Prostate gland (tissue), 2 donors: ENCODE measurements at regions not wholly inside any gene's neighbourhood (a gene's known extent, or its start where the extent isn't known, plus 50 kb on each side); places are given as distances from the start of the nearest gene placed in this dataset.

ENCODE experiments used
- DNase-seq: peaks from one replicate; pipeline ENCODE4 v3.0.0-alpha.2; 2019; ENCODE audit warnings: low spot score
- H3K27ac ChIP-seq, 2 donors: fragments of 200-600 bp; sonication (generic); 2 replicates each; pipeline ENCODE4 v1.5.1; 2017 to 2019
- H3K27me3 ChIP-seq: fragments of 200-600 bp; sonication (generic); replicated peaks from 2 replicates; pipeline ENCODE4 v1.5.1; 2019; ENCODE audit not compliant: insufficient read depth
- H3K36me3 ChIP-seq, 2 donors: fragments of 200-600 bp; sonication (generic); 1 replicate in 1 of 2; 2 replicates in 1 of 2; pipeline versions ENCODE4 v1.5.1 to v1.8.1; 2017 to 2019
- H3K4me1 ChIP-seq: fragments of 200-600 bp; sonication (generic); replicated peaks from 2 replicates; pipeline ENCODE4 v1.5.1; 2019
- H3K4me3 ChIP-seq, 2 donors: fragments of 200-600 bp; sonication (generic); 2 replicates each; pipeline ENCODE4 v1.5.1; 2017 to 2019
- H3K9me3 ChIP-seq: fragments of 200-600 bp; sonication (generic); 2 replicates; pipeline ENCODE4 v1.5.1; 2017
- CTCF ChIP-seq, 4 experiments: fragments of 200-600 bp in 2 of 4; fragments of 450-650 bp in 2 of 4; sonication (generic) in 2 of 4; IDR thresholded peaks; 1 replicate in 3 of 4; 2 replicates in 1 of 4; pipeline ENCODE4 v1.5.1; 2016 to 2019; ENCODE audit warnings: antibody characterized with exemption in 4 of 4, mild to moderate bottlenecking in 2 of 4, moderate library complexity in 2 of 4
- POLR2A ChIP-seq: fragments of 450-650 bp; IDR thresholded peaks from one replicate; pipeline ENCODE4 v1.6.1; 2016; ENCODE audit warnings: antibody characterized with exemption, mild to moderate bottlenecking
- POLR2AphosphoS5 ChIP-seq: sonication (generic); formaldehyde crosslinking; IDR thresholded peaks from one replicate; pipeline ENCODE4 v1.6.1; 2017; ENCODE audit warnings: antibody characterized with exemption
- WGBS: methylation state at CpG from one replicate; pipeline ENCODE4 v1.1.5; 2018; 5-methylcytosine and 5-hydroxymethylcytosine counted together
- intact Hi-C: fragments of 100-400 bp; cut with DNase I; formaldehyde crosslinking; loops from one replicate; pipeline ENCODE4 v1.14.2; 2022

GRCh38 chr12:66045506-66045905, 85.0 kb downstream of the LLPH start:
- WGBS, result 95% methylated on average over 3 of the region's 3 CpGs
- no peak for DNase-seq
- Histone ChIP-seq H3K27me3 (no peaks in the 10 kb centered on the region), H3K4me3 (no peak overlapping the region), H3K4me1 (no peaks in the 10 kb centered on the region), H3K36me3 (no peaks in the 10 kb centered on the region), H3K9me3 (no peaks in the 10 kb centered on the region), H3K27ac (no peak overlapping the region)
- intact Hi-C loops, result no loop called here
- TF ChIP-seq POLR2A, result no peak
- TF ChIP-seq POLR2AphosphoS5, result no peak
- no peak for TF ChIP-seq CTCF (IDR thresholded peaks at IDR 0.05)

GRCh38 chr12:66044731-66045130, 85.8 kb downstream of the LLPH start:
- H3K4me1 ChIP-seq, result no peaks in the 10 kb centered on the region
- H3K9me3 ChIP-seq, result no peaks in the 10 kb centered on the region
- DNase-seq, result no peak
- no peaks in the 10 kb centered on the region for H3K27me3 ChIP-seq
- H3K36me3 ChIP-seq, result no peaks in the 10 kb centered on the region
- no peak overlapping the region for H3K27ac ChIP-seq
- intact Hi-C loops, result no loop called here
- TF ChIP-seq POLR2AphosphoS5, result no peak
- no peak for TF ChIP-seq POLR2A
- TF ChIP-seq CTCF (IDR thresholded peaks at IDR 0.05), result no peak
- 91% methylated on average over 4 of the region's 4 CpGs for WGBS
- H3K4me3 ChIP-seq, result no peak overlapping the region

- DNase-seq, result no peak
- WGBS, result 66% methylated on average over 3 of the region's 3 CpGs
Measured at GRCh38 chr12:66043035-66043434, 87.5 kb downstream of the LLPH start.

GRCh38 chr12:66041651-66042363, 88.7 kb downstream of the LLPH start:
- TF ChIP-seq CTCF (IDR thresholded peaks at IDR 0.05) (no peak), POLR2AphosphoS5 (no peak), POLR2A (no peak)
- H3K9me3 ChIP-seq, result no peaks in the 10 kb centered on the region
- no peak overlapping the region for H3K27ac ChIP-seq
- intact Hi-C loops, result no loop called here
- no peak overlapping the region for H3K4me3 ChIP-seq
- 50% methylated on average over 10 of the region's 10 CpGs for WGBS
- no peaks in the 10 kb centered on the region for H3K36me3 ChIP-seq
- no peaks in the 10 kb centered on the region for H3K27me3 ChIP-seq
- no peak for DNase-seq
- no peaks in the 10 kb centered on the region for H3K4me1 ChIP-seq

More at GRCh38 chr12:66043035-66043434, 87.5 kb downstream of the LLPH start:
- H3K4me1 ChIP-seq, result no peaks in the 10 kb centered on the region
- no peak for TF ChIP-seq POLR2AphosphoS5
- no peak for TF ChIP-seq CTCF (IDR thresholded peaks at IDR 0.05)
- H3K36me3 ChIP-seq, result no peaks in the 10 kb centered on the region
- H3K27me3 ChIP-seq, result no peaks in the 10 kb centered on the region
- no peak overlapping the region for H3K27ac ChIP-seq
- no peak overlapping the region for H3K4me3 ChIP-seq
- intact Hi-C loops, result no loop called here
- H3K9me3 ChIP-seq, result no peaks in the 10 kb centered on the region

GRCh38 chr12:66036317-66036716, 94.2 kb downstream of the LLPH start:
- H3K27me3 ChIP-seq, result no peaks in the 10 kb centered on the region
- no peaks in the 10 kb centered on the region for H3K4me1 ChIP-seq
- intact Hi-C loops, result no loop called here
- no peak overlapping the region for H3K4me3 ChIP-seq
- H3K27ac ChIP-seq, result no peak overlapping the region
- no peak for DNase-seq
- H3K36me3 ChIP-seq, result no peaks in the 10 kb centered on the region
- H3K9me3 ChIP-seq, result no peaks in the 10 kb centered on the region
- 41% methylated on average over 4 of the region's 4 CpGs for WGBS
- TF ChIP-seq POLR2A, result no peak
- TF ChIP-seq POLR2AphosphoS5, result no peak
- TF ChIP-seq CTCF (IDR thresholded peaks at IDR 0.05), result no peak
